Effector memory CD4-positive, alpha-beta T cell (primary cell): ENCODE measurements at regions not wholly inside any gene's neighbourhood (a gene's known extent, or its start where the extent isn't known, plus 50 kb on each side); places are given as distances from the start of the nearest gene placed in this dataset.

Experiments used
- DNase-seq, 3 donors: peaks; one replicate each; pipeline ENCODE4 v3.0.0-alpha.2; 2020
- H3K27ac ChIP-seq: 2 replicates; pipeline ENCODE4 v1.7.0; 2013; ENCODE audit warnings: mild to moderate bottlenecking, low read length, moderate library complexity; ENCODE audit not compliant: insufficient read depth, poor library complexity, severe bottlenecking
- H3K27me3 ChIP-seq: replicated peaks from 2 replicates; pipeline ENCODE4 v1.7.0; 2013; ENCODE audit warnings: mild to moderate bottlenecking, low read length; ENCODE audit not compliant: insufficient read depth, control insufficient read depth, poor library complexity, severe bottlenecking
- H3K36me3 ChIP-seq: 2 replicates; pipeline ENCODE4 v1.7.0; 2013; ENCODE audit warnings: mild to moderate bottlenecking, low read length, moderate library complexity; ENCODE audit not compliant: control insufficient read depth, insufficient read depth
- H3K4me1 ChIP-seq: 2 replicates; pipeline ENCODE4 v1.7.0; 2013; ENCODE audit warnings: low read length, mild to moderate bottlenecking; ENCODE audit not compliant: control insufficient read depth, insufficient read depth, poor library complexity, severe bottlenecking
- H3K4me3 ChIP-seq: 2 replicates; pipeline ENCODE4 v1.7.0; 2013; ENCODE audit warnings: low read length, low read depth, mild to moderate bottlenecking; ENCODE audit not compliant: insufficient read depth, poor library complexity, severe bottlenecking
- H3K9me3 ChIP-seq: 2 replicates; pipeline ENCODE4 v1.7.0; 2013; ENCODE audit warnings: mild to moderate bottlenecking, low read length, moderate library complexity; ENCODE audit not compliant: control insufficient read depth

DNA sequence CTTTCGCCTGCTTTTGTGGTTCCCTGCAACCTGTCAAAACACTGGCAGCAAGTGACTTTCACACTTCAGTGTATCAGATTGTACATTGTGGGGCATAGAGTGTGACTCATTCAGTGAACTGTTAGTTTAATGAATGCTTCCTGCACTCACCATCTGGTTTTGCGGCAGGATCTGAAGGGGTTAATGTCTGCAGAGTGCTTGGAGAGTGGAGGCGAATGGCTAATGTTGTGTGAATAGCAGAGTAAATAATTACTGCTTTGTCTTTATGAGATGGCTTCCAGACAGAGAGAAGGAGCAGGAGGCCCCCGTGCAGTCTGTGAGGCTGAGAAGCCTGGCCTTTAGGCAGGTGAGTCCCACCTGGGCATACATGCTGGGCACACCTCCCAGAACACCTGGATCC lies 454.3 kb upstream of the KIRREL3 start:
- DNase-seq = no peak
- H3K27me3 ChIP-seq = no peaks in the 10 kb centered on the region
- no peaks in the 10 kb centered on the region for H3K4me1 ChIP-seq
- no peaks in the 10 kb centered on the region for H3K36me3 ChIP-seq
- H3K27ac ChIP-seq = no peak overlapping the region
- no peaks in the 10 kb centered on the region for H3K9me3 ChIP-seq
- no peak overlapping the region for H3K4me3 ChIP-seq

DNA sequence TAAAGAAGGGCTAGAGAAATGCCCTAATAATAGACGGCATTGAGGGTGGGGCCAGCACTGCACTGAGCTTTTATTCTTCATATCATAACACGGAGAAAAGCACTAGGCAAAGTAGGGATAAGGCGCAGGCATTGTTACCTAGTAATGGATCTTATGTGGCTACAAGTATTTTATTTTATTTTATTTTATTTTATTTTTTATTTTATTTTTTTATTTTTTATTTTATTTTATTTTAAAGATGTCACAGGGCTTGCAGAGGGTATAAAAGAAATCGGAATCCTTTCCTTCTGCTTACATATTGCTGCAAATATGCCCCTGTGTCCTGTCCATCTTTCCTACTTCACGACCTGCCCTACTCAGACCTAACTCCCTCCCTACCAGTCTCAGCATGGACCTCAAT lies 452.0 kb upstream of the KIRREL3 start:
- Histone ChIP-seq H3K4me1 (no peaks in the 10 kb centered on the region), H3K27me3 (no peaks in the 10 kb centered on the region), H3K9me3 (no peaks in the 10 kb centered on the region), H3K27ac (no peak overlapping the region), H3K4me3 (no peak overlapping the region), H3K36me3 (no peaks in the 10 kb centered on the region)
- DNase-seq = no peak

DNA sequence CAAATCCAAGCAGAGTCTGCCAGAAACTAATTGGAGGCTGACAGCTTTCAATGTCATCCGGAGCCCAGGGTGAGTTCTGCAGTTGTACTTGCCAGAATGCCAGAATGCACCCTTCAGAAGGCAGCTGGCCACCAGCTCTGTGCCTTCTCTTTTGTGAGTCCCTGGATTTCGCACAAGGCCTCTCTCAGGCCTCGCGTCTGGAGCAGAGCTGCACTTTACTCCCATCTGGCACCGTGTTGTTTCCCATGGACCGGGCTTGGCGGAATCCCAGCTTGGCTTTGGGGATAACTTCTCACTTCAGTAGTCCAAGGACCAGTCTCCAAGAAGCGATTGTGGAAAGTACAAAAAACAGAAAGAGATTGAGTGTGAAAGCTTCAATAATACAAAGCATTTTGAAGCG lies 451.3 kb upstream of the KIRREL3 start:
- H3K4me3 ChIP-seq = no peak overlapping the region
- no peaks in the 10 kb centered on the region for H3K36me3 ChIP-seq
- no peak overlapping the region for H3K27ac ChIP-seq
- H3K27me3 ChIP-seq = no peaks in the 10 kb centered on the region
- no peak for DNase-seq
- H3K4me1 ChIP-seq = no peaks in the 10 kb centered on the region
- H3K9me3 ChIP-seq = no peaks in the 10 kb centered on the region

DNA sequence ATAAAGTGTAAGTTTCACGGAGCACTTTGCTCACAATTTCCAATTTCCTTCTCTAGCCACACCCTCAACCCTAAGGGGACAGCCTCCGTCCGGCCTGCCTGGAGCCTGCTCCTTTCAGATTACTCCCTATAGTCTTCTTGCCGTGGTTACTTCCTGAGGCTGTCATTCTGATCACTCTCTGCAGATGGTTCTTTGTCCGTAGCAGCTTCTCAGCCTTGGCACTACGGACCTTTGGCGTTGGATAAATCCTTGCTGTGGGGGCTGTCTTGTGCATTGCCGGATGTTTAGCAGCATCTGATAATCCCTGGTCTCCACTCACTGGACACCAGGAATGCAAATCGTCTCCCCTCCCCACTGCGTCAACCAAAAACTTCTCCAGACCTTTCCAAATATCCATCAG lies 447.5 kb upstream of the KIRREL3 start:
- no peak for DNase-seq

DNA sequence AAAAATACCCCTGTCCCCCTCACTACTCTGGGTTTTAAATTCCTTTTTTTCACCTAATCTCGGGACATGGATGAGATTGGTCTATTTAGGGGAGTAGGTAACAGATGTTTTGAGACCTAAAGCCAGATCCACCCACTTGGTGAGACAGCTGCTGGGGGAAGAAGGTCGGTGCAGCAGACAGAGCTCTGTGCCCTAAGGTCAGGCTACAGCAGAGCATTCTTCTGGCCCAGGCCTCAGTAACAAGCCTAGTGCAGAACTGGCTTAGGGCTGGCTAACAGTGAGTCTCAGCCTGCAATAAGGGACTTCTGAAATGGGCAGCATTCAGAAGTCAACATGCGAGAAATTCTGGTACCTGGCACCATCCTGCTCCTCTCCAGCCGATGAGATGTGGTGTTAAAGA lies 444.9 kb upstream of the KIRREL3 start:
- H3K27me3 ChIP-seq = no peaks in the 10 kb centered on the region
- H3K27ac ChIP-seq = no peak overlapping the region
- no peak for DNase-seq
- H3K36me3 ChIP-seq = no peaks in the 10 kb centered on the region
- no peak overlapping the region for H3K4me3 ChIP-seq
- no peaks in the 10 kb centered on the region for H3K9me3 ChIP-seq
- no peaks in the 10 kb centered on the region for H3K4me1 ChIP-seq

More for the DNA sequence above, 447.5 kb upstream of the KIRREL3 start:
- Histone ChIP-seq H3K27ac (no peak overlapping the region), H3K36me3 (no peaks in the 10 kb centered on the region), H3K9me3 (no peaks in the 10 kb centered on the region), H3K4me1 (no peaks in the 10 kb centered on the region), H3K27me3 (no peaks in the 10 kb centered on the region), H3K4me3 (no peak overlapping the region)

DNA sequence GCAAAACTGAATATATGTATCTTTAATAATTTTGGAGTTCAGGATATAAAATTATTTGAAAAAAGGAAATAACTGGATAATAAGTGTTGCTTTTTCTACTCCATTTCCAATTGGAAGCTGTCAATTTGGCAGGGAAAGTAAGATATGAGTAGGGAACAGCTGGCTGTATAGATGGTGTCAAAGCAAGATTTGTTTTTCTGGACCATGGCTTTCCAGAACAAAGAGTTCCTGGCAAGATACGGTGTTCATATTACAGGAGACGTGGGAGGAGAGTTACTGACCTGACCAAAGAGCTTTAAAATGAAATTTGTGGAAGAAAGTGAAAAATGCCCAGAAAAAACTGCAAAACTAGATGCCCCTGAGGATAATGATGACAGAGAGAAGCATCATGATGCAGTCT lies 442.7 kb upstream of the KIRREL3 start:
- H3K27ac ChIP-seq = no peak overlapping the region
- no peaks in the 10 kb centered on the region for H3K4me1 ChIP-seq
- no peaks in the 10 kb centered on the region for H3K9me3 ChIP-seq
- H3K36me3 ChIP-seq = no peaks in the 10 kb centered on the region
- no peaks in the 10 kb centered on the region for H3K27me3 ChIP-seq
- H3K4me3 ChIP-seq = no peak overlapping the region
- no peak for DNase-seq

DNA sequence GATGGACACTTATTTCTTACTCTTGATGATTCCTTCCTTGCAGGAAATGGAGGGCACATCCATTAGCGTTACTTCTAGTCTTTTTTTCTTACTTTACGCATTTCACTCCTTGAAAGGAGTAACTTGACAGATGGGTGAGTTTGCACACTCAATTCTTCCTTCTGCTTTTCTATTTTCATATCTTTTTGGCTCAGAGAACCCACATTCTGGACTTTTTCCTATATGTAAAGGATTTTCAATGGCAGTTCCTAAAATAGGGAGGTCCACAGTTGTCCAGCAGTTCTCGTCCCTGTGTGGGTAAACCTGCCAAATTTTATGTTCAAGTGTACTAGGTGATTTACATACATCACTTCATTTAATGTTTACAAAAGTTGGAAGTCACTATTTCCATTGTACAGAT lies 440.0 kb upstream of the KIRREL3 start:
- Histone ChIP-seq H3K27ac (no peak overlapping the region), H3K27me3 (no peaks in the 10 kb centered on the region), H3K4me1 (no peaks in the 10 kb centered on the region), H3K4me3 (no peak overlapping the region), H3K9me3 (no peaks in the 10 kb centered on the region), H3K36me3 (no peaks in the 10 kb centered on the region)
- DNase-seq = no peak

DNA sequence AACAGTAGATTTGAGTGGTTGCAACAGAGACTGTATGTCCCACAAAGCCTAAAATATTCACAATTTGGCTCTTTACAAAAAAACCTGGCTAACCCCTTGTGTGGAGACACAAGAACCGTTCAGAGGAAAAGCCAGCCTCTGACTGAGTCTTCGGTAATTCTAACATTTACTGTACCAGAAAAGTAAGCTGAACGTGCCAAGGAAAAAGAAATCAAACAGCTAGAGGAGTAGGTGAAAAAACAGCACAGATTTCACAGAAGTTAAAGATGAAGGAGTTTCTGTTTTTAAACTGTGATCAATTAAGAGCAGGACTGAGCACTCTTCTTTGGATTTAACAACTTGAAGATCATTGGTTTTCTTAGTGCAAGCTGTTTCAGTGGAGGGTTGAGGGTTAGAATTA lies 424.7 kb upstream of the KIRREL3 start:
- H3K4me3 ChIP-seq = no peak overlapping the region
- H3K27ac ChIP-seq = no peak overlapping the region
- H3K9me3 ChIP-seq = no peaks in the 10 kb centered on the region
- H3K36me3 ChIP-seq = no peaks in the 10 kb centered on the region
- no peaks in the 10 kb centered on the region for H3K27me3 ChIP-seq
- no peaks in the 10 kb centered on the region for H3K4me1 ChIP-seq
- DNase-seq = no peak

DNA sequence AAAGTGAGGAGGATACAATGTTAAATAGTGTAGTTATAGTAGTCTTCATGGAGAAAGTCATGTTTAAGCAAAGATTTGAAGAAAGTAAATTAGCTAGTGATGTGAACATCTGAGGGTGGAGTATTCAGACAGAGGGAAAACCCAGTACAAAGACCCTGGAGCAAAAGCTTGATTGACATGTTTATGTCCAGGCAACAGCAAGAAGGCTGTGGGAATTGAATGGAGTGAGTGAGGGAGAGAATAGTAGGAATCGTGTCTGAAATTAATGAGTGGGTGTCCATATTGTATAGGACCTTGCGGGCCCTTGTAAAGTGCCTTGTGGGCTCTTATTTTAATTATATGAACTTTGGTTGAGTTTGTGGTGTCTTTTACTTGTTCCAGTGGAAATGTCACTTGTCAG lies 424.1 kb upstream of the KIRREL3 start:
- H3K4me3 ChIP-seq = no peak overlapping the region
- no peaks in the 10 kb centered on the region for H3K9me3 ChIP-seq
- H3K27me3 ChIP-seq = no peaks in the 10 kb centered on the region
- H3K4me1 ChIP-seq = no peaks in the 10 kb centered on the region
- H3K36me3 ChIP-seq = no peaks in the 10 kb centered on the region
- no peak overlapping the region for H3K27ac ChIP-seq
- no peak for DNase-seq

DNA sequence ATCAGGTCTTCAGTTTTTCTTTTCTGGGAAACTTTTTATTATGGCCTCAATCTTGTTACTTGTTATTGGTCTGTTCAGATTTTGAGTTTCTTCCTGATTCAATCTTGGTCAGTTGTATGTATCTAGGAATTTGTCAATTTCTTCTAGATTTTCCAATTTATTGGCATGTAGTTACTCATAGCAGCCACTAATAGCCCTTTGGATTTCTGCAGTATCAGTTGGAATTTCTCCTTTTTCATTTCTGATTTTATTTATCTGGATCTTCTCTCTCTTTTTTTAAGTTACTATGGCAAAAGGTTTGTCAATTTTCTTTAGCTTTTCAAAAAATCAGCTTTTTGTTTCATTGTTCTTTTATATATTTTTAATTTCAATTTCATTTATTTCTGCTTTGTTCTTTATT lies 419.6 kb upstream of the KIRREL3 start:
- H3K27ac ChIP-seq = no peak overlapping the region
- no peaks in the 10 kb centered on the region for H3K36me3 ChIP-seq
- no peaks in the 10 kb centered on the region for H3K27me3 ChIP-seq
- no peak for DNase-seq
- H3K9me3 ChIP-seq = no peaks in the 10 kb centered on the region
- H3K4me1 ChIP-seq = no peaks in the 10 kb centered on the region
- H3K4me3 ChIP-seq = no peak overlapping the region
